Right atrium auricular region (tissue), 2 donors: ENCODE measurements at regions not wholly inside any gene's neighbourhood (a gene's known extent, or its start where the extent isn't known, plus 50 kb on each side); places are given as distances from the start of the nearest gene placed in this dataset.
"Not testable (repeated sequence)": the region's sequence is repeated elsewhere in the genome, so short reads cannot be mapped to it uniquely, and the experiment has no call there.

Experiments
- DNase-seq: peaks from one replicate; pipeline ENCODE4 v3.0.0-alpha.2; 2019; ENCODE audit warnings: low spot score
- H3K27ac ChIP-seq, 2 donors: fragments of 200-600 bp; sonication (generic); 1 replicate in 1 of 2; 2 replicates in 1 of 2; pipeline ENCODE4 v1.5.1; 2016 to 2019
- H3K27me3 ChIP-seq, 2 donors: fragments of 200-600 bp; sonication (generic); one replicate each; pipeline versions ENCODE4 v1.5.1 to v1.6.0; 2017 to 2019
- H3K36me3 ChIP-seq: fragments of 200-600 bp; sonication (generic); one replicate; pipeline ENCODE4 v1.5.1; 2016
- H3K4me1 ChIP-seq, 2 donors: fragments of 200-600 bp; sonication (generic); one replicate each; pipeline versions ENCODE4 v1.5.1 to v1.6.0; 2017 to 2019
- H3K4me3 ChIP-seq, 2 donors: fragments of 200-600 bp; sonication (generic); 1 replicate in 1 of 2; 2 replicates in 1 of 2; pipeline ENCODE4 v1.5.1; 2017 to 2019; ENCODE audit warnings: mild to moderate bottlenecking in 1 of 2, moderate library complexity in 1 of 2
- H3K9me3 ChIP-seq, 2 donors: fragments of 200-600 bp; sonication (generic); one replicate each; pipeline ENCODE4 v1.5.1; 2019
- TF ChIP-seq, protein P1 (sequence below), 2 donors: fragments of 200-600 bp; sonication (generic); IDR thresholded peaks; one replicate each; pipeline ENCODE4 v1.5.1; 2019; ENCODE audit warnings: antibody characterized with exemption in 2 of 2

DNA sequence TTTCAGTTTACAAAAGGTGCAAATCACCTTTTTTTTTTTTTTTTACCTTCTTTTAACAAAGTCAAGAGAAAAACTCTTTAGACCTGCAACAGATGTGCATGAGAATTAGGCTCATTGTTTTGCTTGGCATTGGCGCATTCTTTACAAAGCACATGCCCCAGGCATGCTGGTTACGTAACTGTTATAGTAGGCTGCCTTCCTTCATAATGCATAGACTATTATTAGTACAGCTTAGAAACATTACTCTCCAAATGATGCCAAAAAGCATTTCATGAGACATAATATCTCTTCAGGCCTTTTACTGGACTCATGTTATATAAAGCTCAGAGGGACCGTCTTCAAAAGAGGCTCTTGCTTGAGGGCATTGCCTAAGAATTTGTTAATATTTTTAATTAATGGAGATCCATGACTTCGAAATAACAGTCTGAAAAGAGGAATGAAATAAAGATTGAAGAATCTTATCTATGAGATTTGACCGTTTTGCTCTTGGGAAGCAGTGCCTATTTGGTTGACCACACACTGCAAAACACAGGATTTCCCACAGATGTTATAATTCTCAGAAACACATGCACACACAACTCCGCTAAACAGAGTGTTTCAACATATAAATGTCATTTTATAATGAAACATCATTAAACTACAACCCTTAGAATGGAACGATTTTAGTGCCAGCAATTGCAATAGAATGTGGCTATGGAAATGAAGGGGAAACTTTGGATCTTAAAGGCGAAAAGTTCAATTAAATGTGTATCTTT lies 478.7 kb downstream of the PRR16 start:
- no peaks in the 10 kb centered on the region for H3K4me1 ChIP-seq
- no peak overlapping the region for H3K27ac ChIP-seq
- no peaks in the 10 kb centered on the region for H3K9me3 ChIP-seq
- no peaks in the 10 kb centered on the region for H3K27me3 ChIP-seq
- H3K36me3 ChIP-seq, result no peaks in the 10 kb centered on the region
- TF ChIP-seq, protein P1, sequence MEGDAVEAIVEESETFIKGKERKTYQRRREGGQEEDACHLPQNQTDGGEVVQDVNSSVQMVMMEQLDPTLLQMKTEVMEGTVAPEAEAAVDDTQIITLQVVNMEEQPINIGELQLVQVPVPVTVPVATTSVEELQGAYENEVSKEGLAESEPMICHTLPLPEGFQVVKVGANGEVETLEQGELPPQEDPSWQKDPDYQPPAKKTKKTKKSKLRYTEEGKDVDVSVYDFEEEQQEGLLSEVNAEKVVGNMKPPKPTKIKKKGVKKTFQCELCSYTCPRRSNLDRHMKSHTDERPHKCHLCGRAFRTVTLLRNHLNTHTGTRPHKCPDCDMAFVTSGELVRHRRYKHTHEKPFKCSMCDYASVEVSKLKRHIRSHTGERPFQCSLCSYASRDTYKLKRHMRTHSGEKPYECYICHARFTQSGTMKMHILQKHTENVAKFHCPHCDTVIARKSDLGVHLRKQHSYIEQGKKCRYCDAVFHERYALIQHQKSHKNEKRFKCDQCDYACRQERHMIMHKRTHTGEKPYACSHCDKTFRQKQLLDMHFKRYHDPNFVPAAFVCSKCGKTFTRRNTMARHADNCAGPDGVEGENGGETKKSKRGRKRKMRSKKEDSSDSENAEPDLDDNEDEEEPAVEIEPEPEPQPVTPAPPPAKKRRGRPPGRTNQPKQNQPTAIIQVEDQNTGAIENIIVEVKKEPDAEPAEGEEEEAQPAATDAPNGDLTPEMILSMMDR (IDR thresholded peaks at IDR 0.05), result no peak
- no peak overlapping the region for H3K4me3 ChIP-seq
- DNase-seq, result no peak

DNA sequence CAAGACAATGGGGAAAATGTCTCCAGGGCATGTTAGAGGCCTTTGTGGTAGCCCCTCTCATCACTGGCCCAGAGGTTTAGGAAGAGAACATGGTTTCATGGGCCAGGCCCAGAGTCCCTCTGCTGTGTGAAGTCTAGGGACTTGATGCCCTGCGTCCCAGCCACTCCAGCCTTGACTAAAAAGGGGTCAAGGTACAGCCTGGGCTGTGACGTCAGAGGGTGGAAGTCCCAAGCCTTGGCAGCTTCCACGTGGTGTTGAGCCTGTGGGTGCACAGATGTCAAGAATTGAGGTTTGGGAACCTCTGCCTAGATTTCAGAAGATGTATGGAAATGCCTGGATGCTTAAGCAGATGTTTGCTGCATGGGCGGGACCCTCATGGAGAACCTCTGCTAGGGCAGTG lies 485.5 kb downstream of the PRR16 start:
- not testable (repeated sequence) for H3K27me3 ChIP-seq, H3K27ac ChIP-seq, H3K4me3 ChIP-seq, H3K36me3 ChIP-seq, H3K4me1 ChIP-seq, DNase-seq
- peaks cover 0 to 21% of the 10 kb centered on the region in 2 donors for H3K9me3 ChIP-seq

DNA sequence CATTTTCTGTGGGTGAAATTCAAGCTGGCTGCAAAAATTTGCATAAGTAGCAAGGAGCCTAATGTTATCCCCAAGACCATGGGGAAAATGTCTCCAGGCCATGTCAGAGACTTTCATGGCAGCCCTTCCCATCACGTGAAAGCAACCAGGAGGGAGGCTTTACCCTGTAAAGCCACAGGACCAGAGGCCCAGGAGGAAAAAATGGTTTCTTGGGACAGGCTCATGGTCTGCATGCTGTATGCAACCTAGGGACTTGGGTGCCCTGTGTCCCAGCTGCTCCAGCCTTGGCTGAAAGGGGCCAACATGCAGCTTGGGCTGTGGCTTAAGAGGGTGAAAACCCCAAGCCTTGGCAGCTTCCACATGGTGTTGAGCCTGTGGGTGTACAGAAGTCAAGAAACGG lies 489.3 kb downstream of the PRR16 start:
- not testable (repeated sequence) for H3K4me1 ChIP-seq, H3K27ac ChIP-seq, H3K36me3 ChIP-seq, DNase-seq, H3K4me3 ChIP-seq, H3K27me3 ChIP-seq
- peaks cover 0 to 21% of the 10 kb centered on the region in 2 donors for H3K9me3 ChIP-seq

DNA sequence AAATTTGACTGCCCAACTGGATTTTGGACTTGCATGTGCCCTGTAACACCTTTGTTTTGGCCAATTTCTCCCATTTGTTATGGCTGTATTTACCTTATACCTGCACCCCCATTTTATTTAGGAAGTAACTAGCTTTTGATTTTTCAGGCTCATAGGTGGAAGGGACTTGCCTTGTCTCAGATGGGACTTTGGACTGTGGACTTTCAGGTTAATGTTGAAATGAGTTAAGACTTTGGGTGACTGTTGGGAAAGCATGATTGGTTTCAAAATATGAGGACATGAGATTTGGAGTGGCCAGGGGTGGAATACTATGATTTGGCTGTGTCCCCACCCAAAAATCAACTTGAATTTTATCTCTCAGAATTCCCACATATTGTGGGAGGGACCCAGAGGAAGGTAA lies 490.2 kb downstream of the PRR16 start:
- Histone ChIP-seq H3K27me3 (no peaks in the 10 kb centered on the region), H3K4me3 (no peak overlapping the region), H3K4me1 (no peaks in the 10 kb centered on the region), H3K27ac (no peak overlapping the region), H3K9me3 (peaks cover 0 to 21% of the 10 kb centered on the region in 2 donors), H3K36me3 (no peaks in the 10 kb centered on the region)
- TF ChIP-seq, protein P1 (IDR thresholded peaks at IDR 0.05), result no peak
- no peak for DNase-seq

DNA sequence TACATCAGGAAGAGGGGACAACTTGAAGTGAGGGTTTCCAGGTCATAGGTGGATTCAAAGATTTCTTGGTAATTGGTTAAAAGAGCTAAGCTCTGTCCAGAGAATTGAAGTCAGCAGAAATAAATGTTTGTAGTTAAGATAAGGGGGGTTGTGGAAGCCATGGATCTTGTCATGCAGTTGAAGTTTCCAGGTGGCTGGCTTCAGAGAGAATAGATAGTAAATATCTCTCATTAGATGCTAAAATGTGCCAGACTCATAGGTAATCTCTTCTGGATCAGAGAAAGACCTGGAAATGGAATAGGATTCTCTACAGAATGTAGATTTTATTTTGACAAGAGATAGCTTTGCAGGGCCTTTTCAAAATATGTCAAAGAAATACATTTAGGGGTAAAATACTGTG lies 491.7 kb downstream of the PRR16 start:
- no peaks in the 10 kb centered on the region for H3K27me3 ChIP-seq
- no peaks in the 10 kb centered on the region for H3K36me3 ChIP-seq
- no peak for DNase-seq
- H3K27ac ChIP-seq, result no peak overlapping the region
- peaks cover 0 to 21% of the 10 kb centered on the region in 2 donors for H3K9me3 ChIP-seq
- H3K4me1 ChIP-seq, result no peaks in the 10 kb centered on the region
- TF ChIP-seq, protein P1 (IDR thresholded peaks at IDR 0.05), result no peak
- H3K4me3 ChIP-seq, result no peak overlapping the region

DNA sequence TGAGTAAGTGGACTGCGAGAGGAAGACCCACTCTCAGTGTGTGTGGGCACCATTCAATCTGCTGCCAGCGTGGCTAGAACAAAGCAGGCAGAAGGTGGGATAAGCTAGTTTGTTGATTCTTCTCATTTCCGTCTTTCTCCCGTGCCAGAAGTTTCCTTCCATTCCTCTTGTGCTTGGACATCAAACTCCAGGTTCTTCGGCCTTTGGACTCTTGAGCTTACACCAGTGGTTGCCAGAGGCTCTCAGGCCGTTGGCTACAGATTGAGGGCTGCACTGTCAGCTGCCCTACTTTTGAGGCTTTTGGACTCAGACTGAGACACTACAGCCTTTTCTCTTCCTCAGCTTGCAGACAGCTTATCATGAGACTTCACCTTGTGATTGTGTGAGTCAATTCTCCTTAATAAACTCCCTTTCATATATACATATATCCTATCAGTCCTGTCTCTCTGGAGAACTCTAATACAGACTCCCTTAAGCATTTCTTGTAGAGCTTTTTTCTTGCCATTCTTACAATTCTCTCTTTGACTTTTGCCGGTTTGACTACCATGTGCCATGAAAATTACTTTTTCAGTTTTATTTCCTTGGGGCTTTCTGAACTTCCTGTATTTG lies 494.9 kb downstream of the PRR16 start:
- no peak overlapping the region for H3K4me3 ChIP-seq
- DNase-seq, result no peak
- H3K36me3 ChIP-seq, result no peaks in the 10 kb centered on the region
- no peaks in the 10 kb centered on the region for H3K27me3 ChIP-seq
- no peaks in the 10 kb centered on the region for H3K9me3 ChIP-seq
- H3K4me1 ChIP-seq, result no peaks in the 10 kb centered on the region
- no peak overlapping the region for H3K27ac ChIP-seq
- TF ChIP-seq, protein P1 (IDR thresholded peaks at IDR 0.05), result no peak

DNA sequence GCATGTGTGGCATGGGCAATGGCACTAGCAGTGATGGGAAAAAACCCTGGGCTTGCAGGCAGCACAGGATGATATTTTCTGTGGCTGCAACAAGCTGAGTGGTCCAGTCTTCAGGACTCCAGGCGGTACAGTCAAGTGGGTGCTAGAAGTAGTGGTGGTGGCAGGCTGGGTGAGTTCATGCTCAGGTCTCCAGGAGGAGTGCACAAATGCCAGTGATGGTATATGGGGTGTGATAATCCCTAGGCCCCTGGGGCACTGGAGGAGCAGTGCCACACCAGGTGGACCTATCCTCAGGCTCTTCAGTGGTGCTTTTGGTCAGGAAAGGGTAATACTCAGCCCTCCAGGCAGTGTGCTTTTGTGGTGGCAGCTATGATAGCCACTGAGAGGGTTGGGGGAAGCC lies 496.4 kb downstream of the PRR16 start:
- H3K27ac ChIP-seq, result no peak overlapping the region
- no peaks in the 10 kb centered on the region for H3K27me3 ChIP-seq
- no peaks in the 10 kb centered on the region for H3K36me3 ChIP-seq
- H3K9me3 ChIP-seq, result no peaks in the 10 kb centered on the region
- DNase-seq, result no peak
- H3K4me3 ChIP-seq, result no peak overlapping the region
- TF ChIP-seq, protein P1 (IDR thresholded peaks at IDR 0.05), result no peak
- H3K4me1 ChIP-seq, result no peaks in the 10 kb centered on the region
